Progenitor cell of endocrine pancreas (in vitro differentiated cells): ENCODE measurements at regions not wholly inside any gene's neighbourhood (a gene's known extent, or its start where the extent isn't known, plus 50 kb on each side); places are given as distances from the start of the nearest gene placed in this dataset.

Source experiments
- DNase-seq: peaks from one replicate; pipeline ENCODE4 v3.0.0; 2021; ENCODE audit warnings: low spot score; ENCODE audit not compliant: unreplicated experiment
- H3K27ac Mint-ChIP-seq: 2 replicates; pipeline ENCODE4 v1.8.0; 2021; ENCODE audit warnings: mild to moderate bottlenecking, moderate library complexity, mixed read lengths
- H3K27me3 Mint-ChIP-seq: 2 replicates; pipeline ENCODE4 v1.8.0; 2021; ENCODE audit warnings: mixed read lengths
- H3K36me3 Mint-ChIP-seq: 2 replicates; pipeline ENCODE4 v1.8.0; 2022; ENCODE audit warnings: mixed read lengths; ENCODE audit not compliant: insufficient read depth
- H3K4me1 Mint-ChIP-seq: 2 replicates; pipeline ENCODE4 v1.8.0; 2021; ENCODE audit warnings: low read depth, mixed read lengths
- H3K4me3 Mint-ChIP-seq: 2 replicates; pipeline ENCODE4 v1.8.0; 2021; ENCODE audit warnings: low read depth, mild to moderate bottlenecking, moderate library complexity, mixed read lengths
- H3K9me3 Mint-ChIP-seq: 2 replicates; pipeline ENCODE4 v1.8.0; 2021; ENCODE audit warnings: low read depth, mixed read lengths
- TF ChIP-seq, protein P1 (sequence below): fragments of 200-600 bp; sonication (generic); IDR thresholded peaks from one replicate; pipeline ENCODE4 v1.5.0; 2021; ENCODE audit warnings: antibody characterized with exemption, mild to moderate bottlenecking; ENCODE audit not compliant: unreplicated experiment

DNA sequence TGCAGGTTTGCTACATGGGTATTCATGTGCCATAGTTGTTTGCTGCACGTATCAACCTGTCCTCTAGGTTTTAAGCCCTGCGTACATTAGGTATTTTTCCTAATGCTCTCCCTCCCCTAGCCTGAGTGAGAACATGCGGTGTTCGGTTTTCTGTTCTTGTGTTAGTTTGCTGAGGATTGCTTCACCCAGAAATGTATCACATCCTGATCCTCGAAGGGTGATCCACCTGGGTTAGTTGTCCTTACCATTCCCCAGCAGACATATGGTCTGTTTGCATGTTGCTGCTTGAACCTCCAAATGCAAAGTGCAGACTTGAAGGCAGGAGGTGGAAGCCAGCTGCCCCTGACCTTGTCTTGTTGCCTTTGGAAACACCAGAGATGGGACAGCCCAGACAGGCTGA, 161.5 kb upstream of the WDR1 start:
- H3K9me3 Mint-ChIP-seq, result no peaks in the 10 kb centered on the region
- no peak overlapping the region for H3K4me3 Mint-ChIP-seq
- H3K27ac Mint-ChIP-seq, result no peak overlapping the region
- no peaks in the 10 kb centered on the region for H3K27me3 Mint-ChIP-seq
- no peak for DNase-seq
- TF ChIP-seq, protein P1, sequence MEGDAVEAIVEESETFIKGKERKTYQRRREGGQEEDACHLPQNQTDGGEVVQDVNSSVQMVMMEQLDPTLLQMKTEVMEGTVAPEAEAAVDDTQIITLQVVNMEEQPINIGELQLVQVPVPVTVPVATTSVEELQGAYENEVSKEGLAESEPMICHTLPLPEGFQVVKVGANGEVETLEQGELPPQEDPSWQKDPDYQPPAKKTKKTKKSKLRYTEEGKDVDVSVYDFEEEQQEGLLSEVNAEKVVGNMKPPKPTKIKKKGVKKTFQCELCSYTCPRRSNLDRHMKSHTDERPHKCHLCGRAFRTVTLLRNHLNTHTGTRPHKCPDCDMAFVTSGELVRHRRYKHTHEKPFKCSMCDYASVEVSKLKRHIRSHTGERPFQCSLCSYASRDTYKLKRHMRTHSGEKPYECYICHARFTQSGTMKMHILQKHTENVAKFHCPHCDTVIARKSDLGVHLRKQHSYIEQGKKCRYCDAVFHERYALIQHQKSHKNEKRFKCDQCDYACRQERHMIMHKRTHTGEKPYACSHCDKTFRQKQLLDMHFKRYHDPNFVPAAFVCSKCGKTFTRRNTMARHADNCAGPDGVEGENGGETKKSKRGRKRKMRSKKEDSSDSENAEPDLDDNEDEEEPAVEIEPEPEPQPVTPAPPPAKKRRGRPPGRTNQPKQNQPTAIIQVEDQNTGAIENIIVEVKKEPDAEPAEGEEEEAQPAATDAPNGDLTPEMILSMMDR, result no peak
- H3K4me1 Mint-ChIP-seq, result peaks cover 2% of the 10 kb centered on the region
- H3K36me3 Mint-ChIP-seq, result no peaks in the 10 kb centered on the region

GRCh38 chr4:10276152-10276551, 159.6 kb upstream of the WDR1 start:
- H3K4me3 Mint-ChIP-seq, result no peak overlapping the region
- H3K36me3 Mint-ChIP-seq, result no peaks in the 10 kb centered on the region
- no peaks in the 10 kb centered on the region for H3K9me3 Mint-ChIP-seq
- H3K27ac Mint-ChIP-seq, result no peak overlapping the region
- TF ChIP-seq, protein P1, result no peak
- no peak for DNase-seq
- H3K27me3 Mint-ChIP-seq, result no peaks in the 10 kb centered on the region
- H3K4me1 Mint-ChIP-seq, result no peaks in the 10 kb centered on the region

DNA sequence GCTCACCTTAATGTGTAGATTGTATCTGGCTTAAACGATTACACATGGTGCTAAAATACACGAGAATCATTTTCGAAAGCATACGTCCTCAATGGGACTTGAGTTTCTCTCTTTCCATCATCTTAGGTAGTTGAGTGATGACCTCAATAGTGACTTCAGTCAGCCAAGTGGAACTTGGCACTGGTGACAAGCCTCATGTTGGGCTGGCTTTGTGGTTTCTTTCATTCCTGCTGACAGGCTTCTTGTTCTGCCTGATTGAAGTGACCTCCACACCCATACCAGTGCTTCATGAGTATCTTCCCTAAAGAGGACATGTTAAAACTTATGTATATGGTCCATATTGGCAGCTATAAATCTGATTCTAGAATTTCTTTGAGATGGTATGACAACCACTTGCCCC, 159.1 kb upstream of the WDR1 start:
- Mint-ChIP-seq H3K4me3 (no peak overlapping the region), H3K36me3 (no peaks in the 10 kb centered on the region), H3K27ac (no peak overlapping the region), H3K9me3 (no peaks in the 10 kb centered on the region), H3K27me3 (no peaks in the 10 kb centered on the region), H3K4me1 (no peaks in the 10 kb centered on the region)
- DNase-seq, result no peak
- TF ChIP-seq, protein P1, result no peak

GRCh38 chr4:10273030-10273429, 156.4 kb upstream of the WDR1 start:
- Mint-ChIP-seq H3K27me3 (no peaks in the 10 kb centered on the region), H3K9me3 (no peaks in the 10 kb centered on the region)

DNA sequence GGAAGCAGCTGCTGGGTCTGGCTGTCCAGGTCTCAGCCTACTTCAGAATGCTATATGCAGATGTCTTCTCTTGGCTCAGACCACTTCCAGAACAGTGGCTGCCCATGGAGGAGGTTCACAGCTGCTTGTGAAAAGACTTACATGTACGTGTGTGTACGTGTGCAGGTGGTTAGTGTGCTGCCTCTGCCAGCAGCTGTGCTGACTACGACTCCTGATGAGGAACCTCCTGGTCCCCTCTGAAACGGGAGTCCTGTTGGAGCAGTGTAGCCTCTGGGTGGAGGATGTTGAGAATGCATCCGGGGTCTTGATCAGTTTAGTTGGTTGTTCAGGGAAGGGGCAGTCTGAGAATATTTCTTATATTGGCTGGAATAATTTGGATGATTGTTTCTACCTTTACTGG, 155.9 kb upstream of the WDR1 start:
- DNase-seq, result no peak
- Mint-ChIP-seq H3K36me3 (no peaks in the 10 kb centered on the region), H3K4me1 (no peaks in the 10 kb centered on the region), H3K9me3 (no peaks in the 10 kb centered on the region), H3K27me3 (no peaks in the 10 kb centered on the region), H3K4me3 (no peak overlapping the region), H3K27ac (no peak overlapping the region)
- TF ChIP-seq, protein P1, result no peak

More at GRCh38 chr4:10273030-10273429, 156.4 kb upstream of the WDR1 start:
- no peak overlapping the region for H3K27ac Mint-ChIP-seq
- H3K4me1 Mint-ChIP-seq, result no peaks in the 10 kb centered on the region
- H3K4me3 Mint-ChIP-seq, result no peak overlapping the region
- no peaks in the 10 kb centered on the region for H3K36me3 Mint-ChIP-seq
- no peak for DNase-seq
- TF ChIP-seq, protein P1, result no peak
